ENCODE measurements at regions not wholly inside any gene's neighbourhood (a gene's known extent, or its start where the extent isn't known, plus 50 kb on each side); places are given as distances from the start of the nearest gene placed in this dataset.

- Histone ChIP-seq H3K4me3 (no peak overlapping the region), H3K36me3 (no peaks in the 10 kb centered on the region), H3K4me1 (no peaks in the 10 kb centered on the region), H3K27ac (no peak overlapping the region), H3K27me3 (peaks cover 6 to 28% (median 11%) of the 10 kb centered on the region in 3 donors), H3K9me3 (peaks cover 0 to 8% (median 2%) of the 10 kb centered on the region in 3 donors)
- ATAC-seq (peak in 1 of 2 donors; percentile 11), DNase-seq (no peak)
- intact Hi-C loops (cut with DNase I; ENCODE audit: low total_unique reads) (no loop called here), in situ Hi-C loops (cut with MboI; ENCODE audit: low sequenced_read_pairs in 4 of 4) (loop anchor here in 3 of 4 donors (25.0 kb wide), 4 partner anchors 257 to 682 kb away; partner anchors contain the start of genes ESS2 (in 1 of the 3) and TSSK2 (in 1 of the 3))
- TF ChIP-seq POLR2A (IDR thresholded peaks at IDR 0.05) (no peak), CTCF (IDR thresholded peaks at IDR 0.05 in 4 of 5, conservative IDR thresholded peaks at IDR 0.05 in 1 of 5) (no peak)
Observed at GRCh38 chr22:19644314-19645223, 69.7 kb upstream of the SEPTIN5 start.

- Histone ChIP-seq H3K36me3 (no peaks in the 10 kb centered on the region), H3K4me1 (no peaks in the 10 kb centered on the region), H3K27ac (no peak overlapping the region), H3K4me3 (no peak overlapping the region), H3K9me3 (peaks cover 0 to 8% (median 2%) of the 10 kb centered on the region in 3 donors), H3K27me3 (peaks cover 6 to 32% (median 11%) of the 10 kb centered on the region in 3 donors)
- in situ Hi-C loops (cut with MboI; ENCODE audit: low sequenced_read_pairs in 4 of 4) = loop anchor here in 3 of 4 donors (25.0 kb wide), 4 partner anchors 258 to 683 kb away; partner anchors contain the start of genes ESS2 (in 1 of the 3) and TSSK2 (in 1 of the 3)
- intact Hi-C loops (cut with DNase I; ENCODE audit: low total_unique reads) = no loop called here
- ATAC-seq = no peak
- DNase-seq = no peak
- TF ChIP-seq CTCF (IDR thresholded peaks at IDR 0.05 in 4 of 5, conservative IDR thresholded peaks at IDR 0.05 in 1 of 5) (no peak), POLR2A (IDR thresholded peaks at IDR 0.05) (no peak)
Observed at GRCh38 chr22:19645391-19645790, 68.9 kb upstream of the SEPTIN5 start.

DNA sequence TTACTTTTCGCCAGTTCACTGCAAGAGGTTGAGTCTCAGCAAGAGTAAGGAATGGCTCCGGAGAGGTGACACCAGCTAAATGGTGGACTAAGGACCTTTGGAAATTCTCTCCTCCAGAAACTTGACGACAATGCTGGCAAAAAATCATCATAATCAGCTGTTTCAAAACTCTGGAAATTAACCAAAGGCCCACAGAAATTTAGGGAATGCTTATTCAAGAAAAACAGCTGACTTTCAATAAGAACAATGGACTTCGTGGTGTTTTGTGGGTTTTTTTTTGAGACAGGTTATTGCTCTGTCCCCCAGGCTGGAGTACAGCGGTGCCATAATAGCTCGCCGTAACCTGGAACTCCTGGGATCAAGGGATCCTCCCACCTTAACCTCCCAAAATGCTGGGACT is 68.4 kb upstream of the SEPTIN5 start:
- peaks cover 0 to 8% (median 2%) of the 10 kb centered on the region in 3 donors for H3K9me3 ChIP-seq
- TF ChIP-seq CTCF (IDR thresholded peaks at IDR 0.05 in 4 of 5, conservative IDR thresholded peaks at IDR 0.05 in 1 of 5) (no peak), POLR2A (IDR thresholded peaks at IDR 0.05) (no peak)
- intact Hi-C loops (cut with DNase I; ENCODE audit: low total_unique reads) (no loop called here), in situ Hi-C loops (cut with MboI; ENCODE audit: low sequenced_read_pairs in 4 of 4) (loop anchor here in 3 of 4 donors (25.0 kb wide), 4 partner anchors 259 to 684 kb away; partner anchors contain the start of genes ESS2 (in 1 of the 3) and TSSK2 (in 1 of the 3))
- H3K36me3 ChIP-seq = no peaks in the 10 kb centered on the region
- no peak overlapping the region for H3K4me3 ChIP-seq
- H3K27me3 ChIP-seq = peaks cover 6 to 33% (median 11%) of the 10 kb centered on the region in 3 donors
- no peak overlapping the region for H3K27ac ChIP-seq
- H3K4me1 ChIP-seq = no peaks in the 10 kb centered on the region
- DNase-seq (no peak), ATAC-seq (no peak)

GRCh38 chr22:19646383-19646782 is 67.9 kb upstream of the SEPTIN5 start:
- H3K4me1 ChIP-seq = no peaks in the 10 kb centered on the region
- peaks cover 6 to 29% (median 11%) of the 10 kb centered on the region in 3 donors for H3K27me3 ChIP-seq
- DNase-seq = no peak
- peaks cover 0 to 8% (median 2%) of the 10 kb centered on the region in 3 donors for H3K9me3 ChIP-seq
- no peak overlapping the region for H3K4me3 ChIP-seq
- no peak for ATAC-seq
- in situ Hi-C loops (cut with MboI; ENCODE audit: low sequenced_read_pairs in 4 of 4) (loop anchor here in 3 of 4 donors (25.0 kb wide), 4 partner anchors 259 to 684 kb away; partner anchors contain the start of genes ESS2 (in 1 of the 3) and TSSK2 (in 1 of the 3)), intact Hi-C loops (cut with DNase I; ENCODE audit: low total_unique reads) (no loop called here)
- no peak overlapping the region for H3K27ac ChIP-seq
- H3K36me3 ChIP-seq = no peaks in the 10 kb centered on the region
- TF ChIP-seq CTCF (IDR thresholded peaks at IDR 0.05 in 4 of 5, conservative IDR thresholded peaks at IDR 0.05 in 1 of 5) = no peak
- no peak for TF ChIP-seq POLR2A (IDR thresholded peaks at IDR 0.05)

Data from gastrocnemius medialis (tissue), 4 donors.